ENCODE measurements at regions not wholly inside any gene's neighbourhood (a gene's known extent, or its start where the extent isn't known, plus 50 kb on each side); places are given as distances from the start of the nearest gene placed in this dataset.

GRCh38 chr12:107593713-107594381 is 91.8 kb upstream of the PWP1 start:
- WGBS (ENCODE audit: low lambda C conversion rate, missing lambda C conversion rate) = 81% methylated on average over 7 of the region's 7 CpGs
- Histone ChIP-seq H3K27ac (no peak overlapping the region), H4K20me1 (ENCODE audit: insufficient read depth, poor library complexity, severe bottlenecking) (no peaks in the 10 kb centered on the region), H3K4me3 (no peak overlapping the region), H3K4me2 (no peak overlapping the region), H3K9me2 (replicated peaks; ENCODE audit: insufficient read depth) (no peaks in the 10 kb centered on the region), H2AFZ (no peak overlapping the region), H3K36me3 (replicated peaks; ENCODE audit: insufficient read depth, low read depth) (no peaks in the 10 kb centered on the region), H3K9me3 (ENCODE audit: low read depth) (no peaks in the 10 kb centered on the region), H3K27me3 (no peaks in the 10 kb centered on the region), H3K79me2 (no peaks in the 10 kb centered on the region), H3K4me1 (ENCODE audit: insufficient read depth) (no peaks in the 10 kb centered on the region)
- TF ChIP-seq EZH2 (IDR thresholded peaks at IDR 0.05; ENCODE audit: borderline replicate concordance) (no peak), CTCF (IDR thresholded peaks at IDR 0.05; ENCODE audit: poor library complexity) (no peak), EZH2phosphoT487 (IDR thresholded peaks at IDR 0.05; ENCODE audit: low read depth, severe bottlenecking, unreplicated experiment) (no peak)
- no peak for DNase-seq (ENCODE audit: low spot score)

- no peaks in the 10 kb centered on the region for H3K79me2 ChIP-seq
- H3K9me3 ChIP-seq (ENCODE audit: low read depth) = no peaks in the 10 kb centered on the region
- H3K4me1 ChIP-seq (ENCODE audit: insufficient read depth) = no peaks in the 10 kb centered on the region
- H3K4me3 ChIP-seq = no peak overlapping the region
- TF ChIP-seq EZH2 (IDR thresholded peaks at IDR 0.05; ENCODE audit: borderline replicate concordance) (no peak), EZH2phosphoT487 (IDR thresholded peaks at IDR 0.05; ENCODE audit: low read depth, severe bottlenecking, unreplicated experiment) (no peak), CTCF (IDR thresholded peaks at IDR 0.05; ENCODE audit: poor library complexity) (no peak)
- no peaks in the 10 kb centered on the region for H4K20me1 ChIP-seq (ENCODE audit: insufficient read depth, poor library complexity, severe bottlenecking)
- no peaks in the 10 kb centered on the region for H3K27me3 ChIP-seq
- WGBS (ENCODE audit: low lambda C conversion rate, missing lambda C conversion rate) = 92% methylated on average over 3 of the region's 3 CpGs
- no peak for DNase-seq (ENCODE audit: low spot score)
- no peak overlapping the region for H2AFZ ChIP-seq
- no peaks in the 10 kb centered on the region for H3K9me2 ChIP-seq (replicated peaks; ENCODE audit: insufficient read depth)
- H3K27ac ChIP-seq = no peak overlapping the region
- no peak overlapping the region for H3K4me2 ChIP-seq
- H3K36me3 ChIP-seq (replicated peaks; ENCODE audit: insufficient read depth, low read depth) = no peaks in the 10 kb centered on the region
These were observed 90.6 kb upstream of the PWP1 start for GRCh38 chr12:107594995-107595394.

GRCh38 chr12:107597695-107598410 is 87.7 kb upstream of the PWP1 start:
- no peaks in the 10 kb centered on the region for H3K27me3 ChIP-seq
- no peaks in the 10 kb centered on the region for H4K20me1 ChIP-seq (ENCODE audit: insufficient read depth, poor library complexity, severe bottlenecking)
- H3K4me1 ChIP-seq (ENCODE audit: insufficient read depth) = no peaks in the 10 kb centered on the region
- no peak overlapping the region for H3K4me2 ChIP-seq
- no peak for TF ChIP-seq EZH2phosphoT487 (IDR thresholded peaks at IDR 0.05; ENCODE audit: low read depth, severe bottlenecking, unreplicated experiment)
- no peak for TF ChIP-seq CTCF (IDR thresholded peaks at IDR 0.05; ENCODE audit: poor library complexity)
- no peak for TF ChIP-seq EZH2 (IDR thresholded peaks at IDR 0.05; ENCODE audit: borderline replicate concordance)
- no peak overlapping the region for H3K4me3 ChIP-seq
- H3K79me2 ChIP-seq = no peaks in the 10 kb centered on the region
- no peak for DNase-seq (ENCODE audit: low spot score)
- no peak overlapping the region for H3K27ac ChIP-seq
- WGBS (ENCODE audit: low lambda C conversion rate, missing lambda C conversion rate) = 86% methylated on average over 2 of the region's 2 CpGs
- H3K9me3 ChIP-seq (ENCODE audit: low read depth) = no peaks in the 10 kb centered on the region
- H2AFZ ChIP-seq = no peak overlapping the region
- H3K36me3 ChIP-seq (replicated peaks; ENCODE audit: insufficient read depth, low read depth) = no peaks in the 10 kb centered on the region
- H3K9me2 ChIP-seq (replicated peaks; ENCODE audit: insufficient read depth) = no peaks in the 10 kb centered on the region
